ENCODE measurements at regions not wholly inside any gene's neighbourhood (a gene's known extent, or its start where the extent isn't known, plus 50 kb on each side); places are given as distances from the start of the nearest gene placed in this dataset.

DNA sequence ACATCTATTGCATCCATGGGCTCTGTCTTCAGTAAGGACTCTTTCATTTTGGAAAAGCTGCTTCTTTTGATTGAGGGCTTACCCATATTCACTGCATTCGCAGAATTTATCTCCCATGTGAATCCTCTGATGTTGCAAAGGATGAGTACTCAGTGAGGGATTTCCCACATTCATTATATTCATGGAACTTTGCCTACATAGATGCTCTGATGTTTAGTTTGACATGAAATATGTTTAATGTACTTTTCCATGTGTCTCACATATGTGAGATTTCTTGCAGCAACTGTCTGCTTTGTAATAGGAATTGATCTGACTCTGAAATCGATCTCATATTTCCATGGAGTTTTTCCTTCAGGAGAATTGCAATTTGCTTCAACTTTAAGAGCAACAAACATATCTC lies 1699.6 kb upstream of the FLRT2 start:
- no peak overlapping the region for H3K4me3 Mint-ChIP-seq
- TF ChIP-seq, protein P1, sequence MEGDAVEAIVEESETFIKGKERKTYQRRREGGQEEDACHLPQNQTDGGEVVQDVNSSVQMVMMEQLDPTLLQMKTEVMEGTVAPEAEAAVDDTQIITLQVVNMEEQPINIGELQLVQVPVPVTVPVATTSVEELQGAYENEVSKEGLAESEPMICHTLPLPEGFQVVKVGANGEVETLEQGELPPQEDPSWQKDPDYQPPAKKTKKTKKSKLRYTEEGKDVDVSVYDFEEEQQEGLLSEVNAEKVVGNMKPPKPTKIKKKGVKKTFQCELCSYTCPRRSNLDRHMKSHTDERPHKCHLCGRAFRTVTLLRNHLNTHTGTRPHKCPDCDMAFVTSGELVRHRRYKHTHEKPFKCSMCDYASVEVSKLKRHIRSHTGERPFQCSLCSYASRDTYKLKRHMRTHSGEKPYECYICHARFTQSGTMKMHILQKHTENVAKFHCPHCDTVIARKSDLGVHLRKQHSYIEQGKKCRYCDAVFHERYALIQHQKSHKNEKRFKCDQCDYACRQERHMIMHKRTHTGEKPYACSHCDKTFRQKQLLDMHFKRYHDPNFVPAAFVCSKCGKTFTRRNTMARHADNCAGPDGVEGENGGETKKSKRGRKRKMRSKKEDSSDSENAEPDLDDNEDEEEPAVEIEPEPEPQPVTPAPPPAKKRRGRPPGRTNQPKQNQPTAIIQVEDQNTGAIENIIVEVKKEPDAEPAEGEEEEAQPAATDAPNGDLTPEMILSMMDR (IDR thresholded peaks at IDR 0.05; ENCODE audit: unreplicated experiment in 3 of 3) = no peak
- H3K27me3 Mint-ChIP-seq (ENCODE audit: low read depth) = no peaks in the 10 kb centered on the region
- no peaks in the 10 kb centered on the region for H3K9me3 Mint-ChIP-seq
- peaks cover 37% of the 10 kb centered on the region for H3K4me1 Mint-ChIP-seq
- H3K36me3 Mint-ChIP-seq (ENCODE audit: low read depth) = no peaks in the 10 kb centered on the region
- H3K27ac Mint-ChIP-seq = no peak overlapping the region

- no peaks in the 10 kb centered on the region for H3K36me3 Mint-ChIP-seq (ENCODE audit: low read depth)
- no peak overlapping the region for H3K4me3 Mint-ChIP-seq
- no peaks in the 10 kb centered on the region for H3K9me3 Mint-ChIP-seq
- TF ChIP-seq, protein P1 (IDR thresholded peaks at IDR 0.05; ENCODE audit: unreplicated experiment in 3 of 3) = no peak
- H3K27ac Mint-ChIP-seq = no peak overlapping the region
- H3K27me3 Mint-ChIP-seq (ENCODE audit: low read depth) = no peaks in the 10 kb centered on the region
- no peaks in the 10 kb centered on the region for H3K4me1 Mint-ChIP-seq
Measured at GRCh38 chr14:83838226-83838625, 1691.7 kb upstream of the FLRT2 start.

DNA sequence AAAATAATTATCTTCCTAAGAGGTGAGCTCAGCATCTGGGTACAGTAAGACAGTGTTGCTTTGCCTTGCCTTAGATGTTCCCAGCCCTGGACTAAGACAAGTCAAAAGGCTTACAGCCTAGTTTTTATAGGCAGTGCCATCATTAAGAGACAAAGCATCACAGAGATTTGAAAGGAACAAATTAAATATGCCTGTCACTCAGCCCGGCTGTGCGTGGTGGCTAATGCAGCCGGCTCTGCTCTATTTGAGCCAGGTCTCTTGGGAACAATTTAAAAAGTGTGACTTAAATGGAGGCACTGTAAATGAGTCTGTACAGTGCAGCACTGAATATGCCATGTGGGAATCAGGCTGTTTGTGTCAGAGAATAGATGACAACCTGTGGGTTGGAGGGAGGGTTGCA lies 1687.4 kb upstream of the FLRT2 start:
- H3K9me3 Mint-ChIP-seq = no peaks in the 10 kb centered on the region

DNA sequence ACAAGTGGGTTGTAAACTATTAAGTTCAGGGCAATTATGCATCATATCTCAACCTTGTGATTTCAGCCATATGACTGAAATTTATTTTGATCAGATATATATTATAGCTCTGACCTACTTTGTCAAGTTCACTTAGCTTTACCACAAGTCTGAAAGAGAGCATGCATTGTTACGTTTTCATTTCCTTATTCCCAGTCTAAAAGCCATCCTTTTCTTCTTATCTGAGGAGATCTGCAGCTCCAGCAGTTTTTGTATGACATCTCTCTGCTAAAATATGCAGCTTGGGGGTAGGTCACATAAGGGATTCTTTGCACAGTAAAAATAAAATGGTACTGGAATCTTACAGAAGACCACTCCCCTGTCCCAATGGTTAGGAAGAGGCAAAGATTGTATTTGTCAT lies 1682.8 kb upstream of the FLRT2 start:
- Mint-ChIP-seq H3K4me1 (no peaks in the 10 kb centered on the region), H3K27ac (peak overlapping the region in 1 of 3 experiments; percentile 46), H3K36me3 (ENCODE audit: low read depth) (no peaks in the 10 kb centered on the region), H3K4me3 (no peak overlapping the region), H3K9me3 (peaks cover 2% of the 10 kb centered on the region), H3K27me3 (ENCODE audit: low read depth) (no peaks in the 10 kb centered on the region)
- TF ChIP-seq, protein P1 (IDR thresholded peaks at IDR 0.05; ENCODE audit: unreplicated experiment in 3 of 3) = no peak

More for the DNA sequence above, 1687.4 kb upstream of the FLRT2 start:
- H3K27me3 Mint-ChIP-seq (ENCODE audit: low read depth) = no peaks in the 10 kb centered on the region
- H3K27ac Mint-ChIP-seq = no peak overlapping the region
- no peaks in the 10 kb centered on the region for H3K4me1 Mint-ChIP-seq
- TF ChIP-seq, protein P1 (IDR thresholded peaks at IDR 0.05; ENCODE audit: unreplicated experiment in 3 of 3) = no peak
- H3K36me3 Mint-ChIP-seq (ENCODE audit: low read depth) = no peaks in the 10 kb centered on the region
- no peak overlapping the region for H3K4me3 Mint-ChIP-seq

- H3K27ac Mint-ChIP-seq = no peak overlapping the region
- H3K36me3 Mint-ChIP-seq (ENCODE audit: low read depth) = no peaks in the 10 kb centered on the region
- no peaks in the 10 kb centered on the region for H3K27me3 Mint-ChIP-seq (ENCODE audit: low read depth)
- peaks cover 6% of the 10 kb centered on the region for H3K4me1 Mint-ChIP-seq
- peaks cover 6% of the 10 kb centered on the region for H3K9me3 Mint-ChIP-seq
- no peak overlapping the region for H3K4me3 Mint-ChIP-seq
- TF ChIP-seq, protein P1 (IDR thresholded peaks at IDR 0.05; ENCODE audit: unreplicated experiment in 3 of 3) = no peak
Measured at GRCh38 chr14:83850092-83850491, 1679.9 kb upstream of the FLRT2 start.

GRCh38 chr14:83856334-83856733 lies 1673.6 kb upstream of the FLRT2 start:
- H3K4me1 Mint-ChIP-seq = peaks cover 6% of the 10 kb centered on the region
- peak overlapping the region in 1 of 3 experiments; percentile 69 for H3K27ac Mint-ChIP-seq
- H3K36me3 Mint-ChIP-seq (ENCODE audit: low read depth) = no peaks in the 10 kb centered on the region
- peaks cover 6% of the 10 kb centered on the region for H3K9me3 Mint-ChIP-seq
- TF ChIP-seq, protein P1 (IDR thresholded peaks at IDR 0.05; ENCODE audit: unreplicated experiment in 3 of 3) = no peak
- H3K27me3 Mint-ChIP-seq (ENCODE audit: low read depth) = peaks cover 3% of the 10 kb centered on the region
- no peak overlapping the region for H3K4me3 Mint-ChIP-seq
